ENCODE measurements at regions not wholly inside any gene's neighbourhood (a gene's known extent, or its start where the extent isn't known, plus 50 kb on each side); places are given as distances from the start of the nearest gene placed in this dataset.
"Not testable (repeated sequence)": the region's sequence is repeated elsewhere in the genome, so short reads cannot be mapped to it uniquely, and the experiment has no call there.

GRCh38 chr2:13868275-13868674, 764.2 kb upstream of the LRATD1 start:
- H3K27ac Mint-ChIP-seq; intact Hi-C loops (cut with micrococcal nuclease); H3K4me3 Mint-ChIP-seq; H3K27me3 Mint-ChIP-seq; H3K36me3 Mint-ChIP-seq (ENCODE audit: low read depth); H3K9me3 Mint-ChIP-seq; DNase-seq; H3K4me1 Mint-ChIP-seq: not testable (repeated sequence)

GRCh38 chr2:13876491-13877037, 756.0 kb upstream of the LRATD1 start:
- no peaks in the 10 kb centered on the region for H3K27me3 Mint-ChIP-seq

GRCh38 chr2:13877571-13877970, 754.9 kb upstream of the LRATD1 start:
- Mint-ChIP-seq H3K27ac (no peak overlapping the region), H3K36me3 (ENCODE audit: low read depth) (no peaks in the 10 kb centered on the region), H3K4me3 (no peak overlapping the region), H3K4me1 (no peaks in the 10 kb centered on the region), H3K27me3 (no peaks in the 10 kb centered on the region), H3K9me3 (no peaks in the 10 kb centered on the region)
- intact Hi-C loops (cut with micrococcal nuclease): no loop called here
- DNase-seq: no peak

More at GRCh38 chr2:13876491-13877037, 756.0 kb upstream of the LRATD1 start:
- intact Hi-C loops (cut with micrococcal nuclease): no loop called here
- Mint-ChIP-seq H3K36me3 (ENCODE audit: low read depth) (no peaks in the 10 kb centered on the region), H3K4me3 (no peak overlapping the region), H3K27ac (no peak overlapping the region), H3K9me3 (no peaks in the 10 kb centered on the region), H3K4me1 (no peaks in the 10 kb centered on the region)
- DNase-seq: no peak

- H3K36me3 Mint-ChIP-seq (ENCODE audit: low read depth): no peaks in the 10 kb centered on the region
- H3K9me3 Mint-ChIP-seq: peaks cover 4% of the 10 kb centered on the region
- DNase-seq: no peak
- intact Hi-C loops (cut with micrococcal nuclease): no loop called here
- no peaks in the 10 kb centered on the region for H3K27me3 Mint-ChIP-seq
- no peaks in the 10 kb centered on the region for H3K4me1 Mint-ChIP-seq
- no peak overlapping the region for H3K4me3 Mint-ChIP-seq
- H3K27ac Mint-ChIP-seq: no peak overlapping the region
Observed at GRCh38 chr2:13884291-13884976, 748.1 kb upstream of the LRATD1 start.

GRCh38 chr2:13901526-13901925, 731.0 kb upstream of the LRATD1 start:
- Mint-ChIP-seq H3K4me3 (no peak overlapping the region), H3K36me3 (ENCODE audit: low read depth) (no peaks in the 10 kb centered on the region), H3K27ac (no peak overlapping the region), H3K9me3 (no peaks in the 10 kb centered on the region), H3K4me1 (no peaks in the 10 kb centered on the region), H3K27me3 (no peaks in the 10 kb centered on the region)
- intact Hi-C loops (cut with micrococcal nuclease): no loop called here
- no peak for DNase-seq

- no peak for DNase-seq
- no peak overlapping the region for H3K27ac Mint-ChIP-seq
- H3K36me3 Mint-ChIP-seq (ENCODE audit: low read depth): no peaks in the 10 kb centered on the region
- H3K27me3 Mint-ChIP-seq: no peaks in the 10 kb centered on the region
- H3K9me3 Mint-ChIP-seq: no peaks in the 10 kb centered on the region
- intact Hi-C loops (cut with micrococcal nuclease): no loop called here
- no peak overlapping the region for H3K4me3 Mint-ChIP-seq
- no peaks in the 10 kb centered on the region for H3K4me1 Mint-ChIP-seq
Observed at GRCh38 chr2:13905831-13906230, 726.7 kb upstream of the LRATD1 start.

GRCh38 chr2:13916066-13916465, 716.5 kb upstream of the LRATD1 start:
- H3K4me3 Mint-ChIP-seq: no peak overlapping the region

GRCh38 chr2:13917958-13918357, 714.6 kb upstream of the LRATD1 start:
- Mint-ChIP-seq H3K9me3 (peaks cover 8% of the 10 kb centered on the region), H3K4me3 (no peak overlapping the region), H3K27me3 (no peaks in the 10 kb centered on the region), H3K36me3 (ENCODE audit: low read depth) (no peaks in the 10 kb centered on the region), H3K27ac (no peak overlapping the region), H3K4me1 (no peaks in the 10 kb centered on the region)
- no peak for DNase-seq
- intact Hi-C loops (cut with micrococcal nuclease): no loop called here

More at GRCh38 chr2:13916066-13916465, 716.5 kb upstream of the LRATD1 start:
- H3K36me3 Mint-ChIP-seq (ENCODE audit: low read depth): no peaks in the 10 kb centered on the region
- intact Hi-C loops (cut with micrococcal nuclease): no loop called here
- no peaks in the 10 kb centered on the region for H3K4me1 Mint-ChIP-seq
- H3K27me3 Mint-ChIP-seq: no peaks in the 10 kb centered on the region
- no peak overlapping the region for H3K27ac Mint-ChIP-seq
- H3K9me3 Mint-ChIP-seq: peaks cover 7% of the 10 kb centered on the region
- no peak for DNase-seq

- Mint-ChIP-seq H3K27me3 (no peaks in the 10 kb centered on the region), H3K9me3 (peaks cover 15% of the 10 kb centered on the region), H3K27ac (no peak overlapping the region), H3K4me1 (no peaks in the 10 kb centered on the region), H3K4me3 (no peak overlapping the region), H3K36me3 (ENCODE audit: low read depth) (no peaks in the 10 kb centered on the region)
- no peak for DNase-seq
- intact Hi-C loops (cut with micrococcal nuclease): no loop called here
Observed at GRCh38 chr2:13919981-13920382, 712.5 kb upstream of the LRATD1 start.

- Mint-ChIP-seq H3K27me3 (no peaks in the 10 kb centered on the region), H3K4me1 (no peaks in the 10 kb centered on the region), H3K36me3 (ENCODE audit: low read depth) (no peaks in the 10 kb centered on the region)
Observed at GRCh38 chr2:13921245-13921644, 711.3 kb upstream of the LRATD1 start.

GRCh38 chr2:13923823-13924222, 708.7 kb upstream of the LRATD1 start:
- H3K9me3 Mint-ChIP-seq: peaks cover 19% of the 10 kb centered on the region
- DNase-seq: no peak
- H3K4me3 Mint-ChIP-seq: no peak overlapping the region
- H3K27ac Mint-ChIP-seq: no peak overlapping the region
- H3K4me1 Mint-ChIP-seq: no peaks in the 10 kb centered on the region
- intact Hi-C loops (cut with micrococcal nuclease): no loop called here
- H3K27me3 Mint-ChIP-seq: no peaks in the 10 kb centered on the region
- no peaks in the 10 kb centered on the region for H3K36me3 Mint-ChIP-seq (ENCODE audit: low read depth)

More at GRCh38 chr2:13921245-13921644, 711.3 kb upstream of the LRATD1 start:
- H3K27ac Mint-ChIP-seq: no peak overlapping the region
- peaks cover 15% of the 10 kb centered on the region for H3K9me3 Mint-ChIP-seq
- no peak for DNase-seq
- intact Hi-C loops (cut with micrococcal nuclease): no loop called here
- no peak overlapping the region for H3K4me3 Mint-ChIP-seq

- H3K4me3 Mint-ChIP-seq: no peak overlapping the region
- DNase-seq: no peak
- intact Hi-C loops (cut with micrococcal nuclease): no loop called here
- H3K4me1 Mint-ChIP-seq: no peaks in the 10 kb centered on the region
- H3K27me3 Mint-ChIP-seq: no peaks in the 10 kb centered on the region
- H3K27ac Mint-ChIP-seq: no peak overlapping the region
- H3K36me3 Mint-ChIP-seq (ENCODE audit: low read depth): no peaks in the 10 kb centered on the region
- no peaks in the 10 kb centered on the region for H3K9me3 Mint-ChIP-seq
Observed at GRCh38 chr2:13942111-13942510, 690.4 kb upstream of the LRATD1 start.

- DNase-seq: no peak
- Mint-ChIP-seq H3K4me3 (no peak overlapping the region), H3K27me3 (no peaks in the 10 kb centered on the region), H3K36me3 (ENCODE audit: low read depth) (no peaks in the 10 kb centered on the region), H3K27ac (no peak overlapping the region), H3K4me1 (no peaks in the 10 kb centered on the region), H3K9me3 (peaks cover 10% of the 10 kb centered on the region)
- intact Hi-C loops (cut with micrococcal nuclease): no loop called here
Observed at GRCh38 chr2:13950761-13951160, 681.8 kb upstream of the LRATD1 start.

GRCh38 chr2:13968811-13969210, 663.7 kb upstream of the LRATD1 start:
- Mint-ChIP-seq H3K4me1 (no peaks in the 10 kb centered on the region), H3K9me3 (no peaks in the 10 kb centered on the region), H3K27ac (no peak overlapping the region), H3K27me3 (no peaks in the 10 kb centered on the region), H3K36me3 (ENCODE audit: low read depth) (no peaks in the 10 kb centered on the region), H3K4me3 (no peak overlapping the region)
- DNase-seq: no peak
- intact Hi-C loops (cut with micrococcal nuclease): no loop called here
